ENCODE measurements at regions not wholly inside any gene's neighbourhood (a gene's known extent, or its start where the extent isn't known, plus 50 kb on each side); places are given as distances from the start of the nearest gene placed in this dataset.

DNA sequence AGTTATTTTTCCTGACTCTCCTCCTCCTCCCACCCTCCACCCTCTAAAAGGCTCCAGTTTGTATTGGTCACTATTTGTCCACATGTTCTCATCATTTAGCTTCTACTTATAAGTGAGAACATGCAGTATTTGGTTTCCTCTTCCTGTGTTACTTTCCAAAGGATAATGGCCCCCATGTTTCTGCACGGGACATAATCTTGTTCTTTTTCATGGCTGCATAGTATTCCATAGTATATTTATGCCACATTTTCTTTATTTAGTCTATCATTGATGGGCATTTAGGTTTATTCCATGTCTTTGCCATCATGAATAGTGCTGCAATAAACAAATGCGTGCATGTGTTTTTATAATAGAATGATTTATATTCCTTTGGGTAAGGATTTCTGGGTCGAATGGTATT lies 167.3 kb upstream of the GRID2 start:
- no peak for FAIRE-seq
- H3K4me1 Mint-ChIP-seq (ENCODE audit: low read depth, unreplicated experiment) = no peaks in the 10 kb centered on the region

DNA sequence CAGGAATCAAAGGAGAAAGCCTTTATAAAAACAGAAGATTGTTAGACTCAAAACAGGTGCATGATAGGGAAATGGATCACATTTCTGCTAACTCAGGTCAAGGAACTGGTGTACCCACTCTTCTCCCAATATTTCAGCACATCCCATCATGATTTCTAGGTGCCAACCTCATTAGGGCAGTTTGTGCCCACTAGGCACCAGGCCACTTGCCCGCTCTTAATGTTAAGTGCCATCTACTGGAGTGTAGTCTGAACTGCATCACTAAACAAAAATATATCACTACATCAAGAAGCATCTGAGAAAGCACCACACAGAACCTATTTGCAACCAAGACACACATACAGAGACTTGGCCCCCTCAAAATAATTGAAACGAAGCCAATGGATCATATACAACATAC lies 140.4 kb upstream of the GRID2 start:
- no peak overlapping the region for H3K27ac Mint-ChIP-seq (ENCODE audit: unreplicated experiment)
- H4K20me1 ChIP-seq (ENCODE audit: insufficient read depth, low read length) = no peaks in the 10 kb centered on the region
- H3K4me1 Mint-ChIP-seq (ENCODE audit: low read depth, unreplicated experiment) = no peaks in the 10 kb centered on the region
- H3K4me3 Mint-ChIP-seq (ENCODE audit: unreplicated experiment) = no peak overlapping the region
- no peaks in the 10 kb centered on the region for H3K27me3 Mint-ChIP-seq (ENCODE audit: low read depth, unreplicated experiment)
- peak; percentile 23 for TF ChIP-seq CTCF (IDR thresholded peaks at IDR 0.05; ENCODE audit: insufficient read depth, low read depth, low read length)
- no peak for TF ChIP-seq EZH2 (IDR thresholded peaks at IDR 0.05; ENCODE audit: insufficient read depth, low read length)
- no peak overlapping the region for H3K4me3 ChIP-seq (ENCODE audit: insufficient read depth, low read depth, low read length)
- H3K36me3 Mint-ChIP-seq (ENCODE audit: low read depth, unreplicated experiment) = no peaks in the 10 kb centered on the region
- H3K9me3 Mint-ChIP-seq (ENCODE audit: unreplicated experiment) = peaks cover 6% of the 10 kb centered on the region
- FAIRE-seq (no peak), DNase-seq (ENCODE audit: low read depth) (no peak)
- H3K79me2 ChIP-seq (ENCODE audit: insufficient read depth, low read length) = no peaks in the 10 kb centered on the region
- no peaks in the 10 kb centered on the region for H3K4me1 ChIP-seq (ENCODE audit: insufficient read depth, low read length)
- H3K36me3 ChIP-seq (ENCODE audit: insufficient read depth, low read length) = no peaks in the 10 kb centered on the region
- H3K27ac ChIP-seq (ENCODE audit: low read depth, low read length) = no peak overlapping the region
- H3K9me3 ChIP-seq (ENCODE audit: insufficient read depth, low read depth, low read length) = no peaks in the 10 kb centered on the region
- no peak overlapping the region for H3K4me2 ChIP-seq (ENCODE audit: low read length)
- no peaks in the 10 kb centered on the region for H3K27me3 ChIP-seq (ENCODE audit: insufficient read depth, low read length)
- no peak overlapping the region for H3K9ac ChIP-seq (ENCODE audit: low read length)
- H2AFZ ChIP-seq (ENCODE audit: low read depth, low read length) = no peak overlapping the region

More for the DNA sequence above, 167.3 kb upstream of the GRID2 start:
- TF ChIP-seq EZH2 (IDR thresholded peaks at IDR 0.05; ENCODE audit: insufficient read depth, low read length) (no peak), CTCF (IDR thresholded peaks at IDR 0.05; ENCODE audit: insufficient read depth, low read depth, low read length) (no peak)
- H3K27me3 Mint-ChIP-seq (ENCODE audit: low read depth, unreplicated experiment) = no peaks in the 10 kb centered on the region
- no peak for DNase-seq (ENCODE audit: low read depth)
- no peak overlapping the region for H3K4me3 Mint-ChIP-seq (ENCODE audit: unreplicated experiment)
- peaks cover 2% of the 10 kb centered on the region for H3K9me3 ChIP-seq (ENCODE audit: insufficient read depth, low read depth, low read length)
- no peaks in the 10 kb centered on the region for H3K79me2 ChIP-seq (ENCODE audit: insufficient read depth, low read length)
- no peaks in the 10 kb centered on the region for H3K36me3 Mint-ChIP-seq (ENCODE audit: low read depth, unreplicated experiment)
- no peak overlapping the region for H3K9ac ChIP-seq (ENCODE audit: low read length)
- H3K4me3 ChIP-seq (ENCODE audit: insufficient read depth, low read depth, low read length) = no peak overlapping the region
- H2AFZ ChIP-seq (ENCODE audit: low read depth, low read length) = no peak overlapping the region
- H3K36me3 ChIP-seq (ENCODE audit: insufficient read depth, low read length) = no peaks in the 10 kb centered on the region
- no peak overlapping the region for H3K27ac Mint-ChIP-seq (ENCODE audit: unreplicated experiment)
- no peak overlapping the region for H3K4me2 ChIP-seq (ENCODE audit: low read length)
- H3K27me3 ChIP-seq (ENCODE audit: insufficient read depth, low read length) = no peaks in the 10 kb centered on the region
- no peaks in the 10 kb centered on the region for H3K4me1 ChIP-seq (ENCODE audit: insufficient read depth, low read length)
- no peaks in the 10 kb centered on the region for H4K20me1 ChIP-seq (ENCODE audit: insufficient read depth, low read length)
- H3K9me3 Mint-ChIP-seq (ENCODE audit: unreplicated experiment) = no peaks in the 10 kb centered on the region
- H3K27ac ChIP-seq (ENCODE audit: low read depth, low read length) = no peak overlapping the region

GRCh38 chr4:92170340-92170739 lies 133.4 kb upstream of the GRID2 start:
- FAIRE-seq = no peak
- Mint-ChIP-seq H3K27me3 (ENCODE audit: low read depth, unreplicated experiment) (no peaks in the 10 kb centered on the region), H3K4me3 (ENCODE audit: unreplicated experiment) (no peak overlapping the region)

More at GRCh38 chr4:92170340-92170739, 133.4 kb upstream of the GRID2 start:
- Histone ChIP-seq H3K4me2 (ENCODE audit: low read length) (no peak overlapping the region), H2AFZ (ENCODE audit: low read depth, low read length) (no peak overlapping the region), H3K9me3 (ENCODE audit: insufficient read depth, low read depth, low read length) (no peaks in the 10 kb centered on the region), H3K4me1 (ENCODE audit: insufficient read depth, low read length) (no peaks in the 10 kb centered on the region), H3K36me3 (ENCODE audit: insufficient read depth, low read length) (no peaks in the 10 kb centered on the region), H4K20me1 (ENCODE audit: insufficient read depth, low read length) (no peaks in the 10 kb centered on the region), H3K9ac (ENCODE audit: low read length) (no peak overlapping the region), H3K79me2 (ENCODE audit: insufficient read depth, low read length) (no peaks in the 10 kb centered on the region), H3K27ac (ENCODE audit: low read depth, low read length) (no peak overlapping the region), H3K4me3 (ENCODE audit: insufficient read depth, low read depth, low read length) (no peak overlapping the region), H3K27me3 (ENCODE audit: insufficient read depth, low read length) (no peaks in the 10 kb centered on the region)
- DNase-seq (ENCODE audit: low read depth) = no peak
- H3K36me3 Mint-ChIP-seq (ENCODE audit: low read depth, unreplicated experiment) = no peaks in the 10 kb centered on the region
- TF ChIP-seq EZH2 (IDR thresholded peaks at IDR 0.05; ENCODE audit: insufficient read depth, low read length) (no peak), CTCF (IDR thresholded peaks at IDR 0.05; ENCODE audit: insufficient read depth, low read depth, low read length) (no peak)
- no peak overlapping the region for H3K27ac Mint-ChIP-seq (ENCODE audit: unreplicated experiment)
- no peaks in the 10 kb centered on the region for H3K4me1 Mint-ChIP-seq (ENCODE audit: low read depth, unreplicated experiment)
- no peaks in the 10 kb centered on the region for H3K9me3 Mint-ChIP-seq (ENCODE audit: unreplicated experiment)
